Neuronal stem cell (in vitro differentiated cells): ENCODE measurements at regions not wholly inside any gene's neighbourhood (a gene's known extent, or its start where the extent isn't known, plus 50 kb on each side); places are given as distances from the start of the nearest gene placed in this dataset.

Source experiments
- DNase-seq: peaks from one replicate; pipeline ENCODE4 v3.0.0-alpha.2; 2013; ENCODE audit warnings: low spot score
- H2AFZ ChIP-seq: one replicate; pipeline ENCODE4 v1.6.1; 2013; ENCODE audit warnings: mild to moderate bottlenecking, low read length, inconsistent platforms
- H2AK5ac ChIP-seq: 2 replicates; pipeline ENCODE4 v1.6.1; 2013; ENCODE audit warnings: low read depth, mild to moderate bottlenecking, inconsistent platforms, low read length, moderate library complexity, mixed read lengths
- H2BK120ac ChIP-seq: 2 replicates; pipeline ENCODE4 v1.6.1; 2013; ENCODE audit warnings: low read depth, mild to moderate bottlenecking, inconsistent platforms, low read length, moderate library complexity, mixed read lengths
- H2BK12ac ChIP-seq: one replicate; pipeline ENCODE4 v1.6.1; 2013; ENCODE audit warnings: low read length, inconsistent platforms
- H2BK15ac ChIP-seq: 2 replicates; pipeline ENCODE4 v1.6.1; 2013; ENCODE audit warnings: mild to moderate bottlenecking, low read length, inconsistent platforms, mixed read lengths
- H2BK5ac ChIP-seq: one replicate; pipeline ENCODE4 v1.6.1; 2013; ENCODE audit warnings: inconsistent platforms, mild to moderate bottlenecking, low read length, moderate library complexity
- H3K14ac ChIP-seq: one replicate; pipeline ENCODE4 v1.6.1; 2013; ENCODE audit warnings: low read length, inconsistent platforms
- H3K18ac ChIP-seq: 2 replicates; pipeline ENCODE4 v1.6.1; 2013; ENCODE audit warnings: low read length, inconsistent platforms
- H3K23ac ChIP-seq: 2 replicates; pipeline ENCODE4 v1.6.1; 2013; ENCODE audit warnings: low read depth, mild to moderate bottlenecking, mixed read lengths, low read length, inconsistent platforms; ENCODE audit not compliant: poor library complexity
- H3K27ac ChIP-seq: replicated peaks from 3 replicates; pipeline ENCODE4 v1.5.1; 2013; ENCODE audit warnings: low read length, inconsistent platforms
- H3K27me3 ChIP-seq, 3 experiments: 2 replicates each; pipeline ENCODE4 v1.6.1; 2013; ENCODE audit warnings: low read length in 3 of 3, mild to moderate bottlenecking in 2 of 3, inconsistent platforms in 1 of 3, low read depth in 1 of 3, mixed read lengths in 1 of 3, moderate library complexity in 1 of 3; ENCODE audit not compliant: control insufficient read depth in 3 of 3, insufficient read depth in 3 of 3
- H3K36me3 ChIP-seq, 2 donors: replicated peaks in 1 of 2; 2 replicates each; pipeline ENCODE4 v1.6.1; 2013; ENCODE audit warnings: low read length in 2 of 2; ENCODE audit not compliant: control insufficient read depth in 2 of 2, insufficient read depth in 2 of 2
- H3K4ac ChIP-seq: 2 replicates; pipeline ENCODE4 v1.6.1; 2013; ENCODE audit warnings: inconsistent platforms, mild to moderate bottlenecking, low read length, moderate library complexity
- H3K4me1 ChIP-seq, 2 donors: 1 replicate in 1 of 2; 2 replicates in 1 of 2; pipeline ENCODE4 v1.6.1; 2013; ENCODE audit warnings: low read length in 2 of 2, low read depth in 1 of 2; ENCODE audit not compliant: control insufficient read depth in 2 of 2, insufficient read depth in 1 of 2
- H3K4me2 ChIP-seq: one replicate; pipeline ENCODE4 v1.6.1; 2013; ENCODE audit warnings: mild to moderate bottlenecking, low read length, inconsistent platforms; ENCODE audit not compliant: insufficient read depth, poor library complexity, severe bottlenecking
- H3K4me3 ChIP-seq, 2 donors: 2 replicates each; pipeline ENCODE4 v1.5.1; 2013; ENCODE audit warnings: low read length in 2 of 2, mild to moderate bottlenecking in 2 of 2, inconsistent platforms in 1 of 2, moderate library complexity in 1 of 2
- H3K79me1 ChIP-seq: one replicate; pipeline ENCODE4 v1.6.1; 2013; ENCODE audit warnings: low read depth, mild to moderate bottlenecking, inconsistent platforms, low read length, moderate library complexity
- H3K9ac ChIP-seq: one replicate; pipeline ENCODE4 v1.6.1; 2013; ENCODE audit warnings: mild to moderate bottlenecking, low read depth, low read length, inconsistent platforms; ENCODE audit not compliant: poor library complexity
- H3K9me3 ChIP-seq, 2 donors: replicated peaks in 1 of 2; 2 replicates each; pipeline versions ENCODE3 to v1.6.1; 2013; ENCODE audit warnings: low read length in 2 of 2, mild to moderate bottlenecking in 2 of 2, inconsistent platforms in 1 of 2, low read depth in 1 of 2, mixed read lengths in 1 of 2, moderate library complexity in 1 of 2; ENCODE audit not compliant: control insufficient read depth in 2 of 2, insufficient read depth in 1 of 2
- H4K8ac ChIP-seq: one replicate; pipeline ENCODE4 v1.6.1; 2013; ENCODE audit warnings: low read depth, mild to moderate bottlenecking, inconsistent platforms, low read length, moderate library complexity
- H4K91ac ChIP-seq: one replicate; pipeline ENCODE4 v1.6.1; 2013; ENCODE audit warnings: low read length, low read depth, mild to moderate bottlenecking, inconsistent platforms; ENCODE audit not compliant: poor library complexity
- WGBS, 2 donors: extraction: QIAGEN DNeasy Blood & Tissue Kit; methylation state at CpG; one replicate each; pipeline ENCODE4 v1.1.7; 2013; ENCODE audit warnings: missing lambda C conversion rate in 2 of 2, mixed read lengths in 1 of 2; ENCODE audit not compliant: insufficient read length in 2 of 2, insufficient replicate concordance in 1 of 2; ENCODE audit errors: extremely low coverage in 2 of 2; 5-methylcytosine and 5-hydroxymethylcytosine counted together

DNA sequence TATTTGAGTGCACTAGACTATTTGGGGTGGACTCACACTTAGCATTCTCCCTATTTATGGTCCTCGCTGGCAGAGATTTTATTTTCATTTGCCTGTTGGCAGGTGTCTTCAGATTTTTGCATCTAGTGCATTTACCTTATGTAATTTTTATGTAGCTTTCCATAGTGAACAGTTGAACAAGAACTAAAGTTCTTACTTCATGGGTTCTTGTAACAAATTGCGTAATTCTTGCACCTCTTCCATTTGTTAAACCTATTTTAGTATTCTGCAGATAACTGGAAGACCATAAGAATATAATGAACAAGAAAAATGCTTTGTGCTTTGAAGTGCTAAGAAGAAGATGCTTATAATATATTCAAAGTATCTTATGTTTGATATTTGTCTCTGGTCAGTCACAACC, 252.8 kb upstream of the MMS22L start:
- Histone ChIP-seq H2BK12ac (no peak overlapping the region), H2BK120ac (no peak overlapping the region), H3K18ac (no peak overlapping the region), H2BK5ac (no peak overlapping the region), H3K4ac (no peak overlapping the region), H2AFZ (no peak overlapping the region), H3K14ac (no peak overlapping the region), H2AK5ac (no peak overlapping the region), H3K4me2 (no peak overlapping the region), H3K79me1 (no peaks in the 10 kb centered on the region), H3K36me3 (no peaks in the 10 kb centered on the region), H3K9me3 (peaks cover 0 to 2% of the 10 kb centered on the region in 2 donors), H3K27me3 (no peaks in the 10 kb centered on the region), H3K4me1 (no peaks in the 10 kb centered on the region), H3K9ac (no peak overlapping the region), H3K27ac (no peak overlapping the region), H4K8ac (no peak overlapping the region), H3K23ac (no peak overlapping the region), H3K4me3 (no peak overlapping the region), H2BK15ac (no peak overlapping the region), H4K91ac (no peak overlapping the region)
- no CpG with 5 or more reads among the region's 2 CpGs for WGBS, 2 donors
- DNase-seq = no peak

DNA sequence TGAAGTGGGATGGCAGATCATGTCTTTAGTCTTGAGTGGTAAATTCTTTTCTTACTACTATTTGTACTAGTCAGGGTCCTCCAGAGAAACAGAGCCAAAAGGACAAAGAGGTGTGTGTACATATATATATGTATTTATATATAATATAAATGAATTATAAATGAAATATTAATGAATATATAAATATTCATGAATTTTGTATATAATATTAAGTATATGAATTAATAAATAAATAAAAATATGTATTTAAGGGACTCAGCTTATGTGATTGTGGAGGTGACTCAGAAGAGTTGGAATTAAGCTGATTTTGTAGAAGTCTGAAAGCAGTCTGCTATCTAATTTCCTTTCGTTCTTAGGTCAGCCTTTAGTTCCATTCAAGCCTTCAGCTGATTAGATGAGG, 265.3 kb upstream of the MMS22L start:
- Histone ChIP-seq H3K9ac (no peak overlapping the region), H3K18ac (no peak overlapping the region), H2AFZ (no peak overlapping the region), H4K8ac (no peak overlapping the region), H2BK120ac (no peak overlapping the region), H2BK12ac (no peak overlapping the region), H2BK15ac (no peak overlapping the region), H2BK5ac (no peak overlapping the region), H3K9me3 (peaks cover 0 to 8% of the 10 kb centered on the region in 2 donors), H3K4me1 (no peaks in the 10 kb centered on the region), H3K4me3 (no peak overlapping the region), H3K36me3 (no peaks in the 10 kb centered on the region), H3K4me2 (no peak overlapping the region), H2AK5ac (no peak overlapping the region), H3K4ac (no peak overlapping the region), H3K27ac (no peak overlapping the region), H4K91ac (no peak overlapping the region), H3K79me1 (no peaks in the 10 kb centered on the region), H3K27me3 (no peaks in the 10 kb centered on the region), H3K23ac (no peak overlapping the region), H3K14ac (no peak overlapping the region)
- no peak for DNase-seq
- no CpG with 5 or more reads among the region's 1 CpG for WGBS, 2 donors

DNA sequence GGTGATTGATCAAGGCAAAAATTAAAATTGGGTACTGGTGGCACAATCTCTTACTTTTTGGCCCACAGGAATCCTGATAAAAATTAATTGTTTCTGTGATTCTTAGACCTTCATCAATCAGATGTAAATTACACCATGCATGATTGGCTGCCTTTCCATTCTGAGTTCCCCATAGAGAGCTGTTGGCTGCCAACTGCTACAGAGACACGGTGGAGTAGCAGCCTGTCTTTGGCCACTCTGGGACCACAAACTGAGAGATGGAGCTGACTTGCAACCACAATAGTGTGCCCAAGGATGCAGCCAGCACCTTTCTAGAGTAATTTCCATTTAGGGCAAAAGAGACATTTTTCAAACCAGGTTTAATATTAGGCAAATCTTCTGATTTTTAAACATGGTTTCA, 274.3 kb upstream of the MMS22L start:
- H3K4ac ChIP-seq = no peak overlapping the region
- no peak overlapping the region for H3K14ac ChIP-seq
- H3K4me2 ChIP-seq = no peak overlapping the region
- no CpG with 5 or more reads among the region's 1 CpG for WGBS, 2 donors
- no peak overlapping the region for H3K4me3 ChIP-seq
- H3K9ac ChIP-seq = no peak overlapping the region
- no peak overlapping the region for H3K27ac ChIP-seq
- H3K18ac ChIP-seq = no peak overlapping the region
- no peak for DNase-seq
- no peaks in the 10 kb centered on the region for H3K4me1 ChIP-seq
- H2BK5ac ChIP-seq = no peak overlapping the region
- no peak overlapping the region for H4K91ac ChIP-seq
- no peak overlapping the region for H2BK15ac ChIP-seq
- H4K8ac ChIP-seq = no peak overlapping the region
- no peak overlapping the region for H2BK120ac ChIP-seq
- no peaks in the 10 kb centered on the region for H3K27me3 ChIP-seq
- H3K9me3 ChIP-seq = no peaks in the 10 kb centered on the region
- peak overlapping the region; percentile 8 for H2AFZ ChIP-seq
- no peaks in the 10 kb centered on the region for H3K36me3 ChIP-seq
- no peaks in the 10 kb centered on the region for H3K79me1 ChIP-seq
- no peak overlapping the region for H3K23ac ChIP-seq
- H2AK5ac ChIP-seq = no peak overlapping the region
- no peak overlapping the region for H2BK12ac ChIP-seq

DNA sequence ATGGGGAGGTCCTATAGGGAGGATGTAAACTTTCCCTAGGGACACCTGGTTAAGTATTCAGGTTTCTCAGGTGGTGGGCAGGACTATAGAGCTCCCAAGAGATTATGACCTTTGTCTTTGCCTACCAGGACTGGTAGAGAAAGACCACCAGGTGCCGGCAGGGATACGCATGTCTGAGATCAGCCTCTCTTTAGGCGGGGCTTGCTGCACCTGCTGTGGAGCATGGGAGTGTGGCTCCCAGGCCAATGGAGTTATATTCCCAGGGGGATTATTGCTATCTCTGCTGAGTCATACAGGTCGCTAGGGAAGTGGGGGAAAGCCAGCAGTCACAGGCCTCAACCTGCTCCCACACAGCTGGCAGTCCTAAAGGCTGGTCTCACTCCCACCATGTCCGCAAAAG, 280.5 kb upstream of the MMS22L start:
- no CpG with 5 or more reads among the region's 5 CpGs for WGBS, 2 donors
- Histone ChIP-seq H3K9me3 (no peaks in the 10 kb centered on the region), H3K27ac (no peak overlapping the region), H3K9ac (no peak overlapping the region), H3K4me3 (no peak overlapping the region), H2AK5ac (no peak overlapping the region), H2AFZ (no peak overlapping the region), H3K14ac (no peak overlapping the region), H3K4me1 (no peaks in the 10 kb centered on the region), H3K4ac (no peak overlapping the region), H3K36me3 (no peaks in the 10 kb centered on the region), H3K79me1 (no peaks in the 10 kb centered on the region), H3K18ac (no peak overlapping the region), H2BK5ac (no peak overlapping the region), H3K4me2 (no peak overlapping the region), H3K27me3 (no peaks in the 10 kb centered on the region), H2BK15ac (no peak overlapping the region), H4K8ac (no peak overlapping the region), H3K23ac (no peak overlapping the region), H4K91ac (no peak overlapping the region), H2BK12ac (no peak overlapping the region), H2BK120ac (no peak overlapping the region)
- DNase-seq = no peak
